GM12864 (cell line): ENCODE measurements at regions not wholly inside any gene's neighbourhood (a gene's known extent, or its start where the extent isn't known, plus 50 kb on each side); places are given as distances from the start of the nearest gene placed in this dataset.

Source experiments
- DNase-seq: peaks from one replicate; pipeline ENCODE4 v3.0.0-alpha.2; 2011; ENCODE audit warnings: low read depth
- H3K4me3 ChIP-seq: 2 replicates; pipeline ENCODE4 v1.5.1; 2011; ENCODE audit warnings: mild to moderate bottlenecking, low read depth, low read length, control low read depth
- TF ChIP-seq, protein P1 (sequence below): IDR thresholded peaks from 2 replicates; pipeline ENCODE4 v1.5.1; 2011; ENCODE audit warnings: low read depth, mild to moderate bottlenecking, moderate library complexity, low read length, control low read depth, inconsistent platforms; ENCODE audit errors: missing control alignments

DNA sequence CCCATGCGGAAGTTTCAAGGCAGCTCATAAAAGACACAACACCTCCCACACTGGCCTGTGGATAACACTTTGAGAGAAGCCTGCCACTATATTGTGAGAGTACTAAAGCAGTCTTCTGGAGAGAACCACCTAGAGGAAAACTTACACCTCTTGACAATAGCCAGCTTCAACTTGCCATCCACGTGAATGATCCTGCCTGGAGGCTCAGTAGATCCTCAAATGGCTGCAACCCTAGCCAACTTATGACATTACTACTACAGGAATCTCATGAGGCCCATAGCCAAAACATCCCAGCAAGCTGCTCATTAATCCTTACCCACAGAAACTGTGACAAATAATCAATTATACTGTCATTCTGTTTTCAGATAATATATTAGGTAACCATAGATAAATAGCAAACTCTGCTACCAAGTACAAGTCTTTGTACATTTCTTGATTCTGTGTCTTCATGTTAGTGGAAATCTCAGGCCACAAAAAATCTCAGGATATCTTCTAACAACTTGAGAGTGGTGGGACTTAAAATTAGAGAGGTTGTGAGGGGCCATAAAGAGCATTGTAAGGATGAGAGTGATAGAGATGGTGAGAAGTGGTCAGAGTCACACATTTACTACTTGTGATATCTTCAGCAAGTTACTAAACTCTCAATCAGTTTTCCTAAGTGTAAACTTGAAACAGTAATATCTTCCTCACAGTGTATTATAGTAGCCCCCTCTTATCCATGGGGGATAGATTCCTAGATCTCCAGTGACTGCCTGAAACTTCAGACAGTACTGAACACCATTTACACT, 368.0 kb downstream of the C12orf50 start:
- no peak overlapping the region for H3K4me3 ChIP-seq
- TF ChIP-seq, protein P1, sequence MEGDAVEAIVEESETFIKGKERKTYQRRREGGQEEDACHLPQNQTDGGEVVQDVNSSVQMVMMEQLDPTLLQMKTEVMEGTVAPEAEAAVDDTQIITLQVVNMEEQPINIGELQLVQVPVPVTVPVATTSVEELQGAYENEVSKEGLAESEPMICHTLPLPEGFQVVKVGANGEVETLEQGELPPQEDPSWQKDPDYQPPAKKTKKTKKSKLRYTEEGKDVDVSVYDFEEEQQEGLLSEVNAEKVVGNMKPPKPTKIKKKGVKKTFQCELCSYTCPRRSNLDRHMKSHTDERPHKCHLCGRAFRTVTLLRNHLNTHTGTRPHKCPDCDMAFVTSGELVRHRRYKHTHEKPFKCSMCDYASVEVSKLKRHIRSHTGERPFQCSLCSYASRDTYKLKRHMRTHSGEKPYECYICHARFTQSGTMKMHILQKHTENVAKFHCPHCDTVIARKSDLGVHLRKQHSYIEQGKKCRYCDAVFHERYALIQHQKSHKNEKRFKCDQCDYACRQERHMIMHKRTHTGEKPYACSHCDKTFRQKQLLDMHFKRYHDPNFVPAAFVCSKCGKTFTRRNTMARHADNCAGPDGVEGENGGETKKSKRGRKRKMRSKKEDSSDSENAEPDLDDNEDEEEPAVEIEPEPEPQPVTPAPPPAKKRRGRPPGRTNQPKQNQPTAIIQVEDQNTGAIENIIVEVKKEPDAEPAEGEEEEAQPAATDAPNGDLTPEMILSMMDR: no peak
- no peak for DNase-seq

DNA sequence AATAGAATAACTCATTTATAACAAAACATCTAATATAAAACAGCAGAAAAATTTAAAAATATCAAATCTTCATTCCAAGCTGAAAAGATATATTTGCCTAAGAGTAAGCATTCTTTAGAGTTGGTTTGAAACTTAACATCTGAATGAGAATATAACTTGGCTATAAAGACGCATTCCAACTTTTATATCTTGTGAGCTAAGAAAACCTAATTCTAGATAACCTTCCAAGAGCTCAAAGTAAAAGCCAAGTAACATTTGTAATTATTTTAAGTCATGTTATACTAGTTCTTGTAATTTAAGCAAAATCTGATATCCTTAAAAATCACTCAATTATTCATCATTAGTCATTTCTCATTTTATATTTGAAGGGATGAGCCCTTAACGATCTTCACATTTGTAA, 368.9 kb downstream of the C12orf50 start:
- H3K4me3 ChIP-seq: no peak overlapping the region
- no peak for DNase-seq
- TF ChIP-seq, protein P1: no peak

DNA sequence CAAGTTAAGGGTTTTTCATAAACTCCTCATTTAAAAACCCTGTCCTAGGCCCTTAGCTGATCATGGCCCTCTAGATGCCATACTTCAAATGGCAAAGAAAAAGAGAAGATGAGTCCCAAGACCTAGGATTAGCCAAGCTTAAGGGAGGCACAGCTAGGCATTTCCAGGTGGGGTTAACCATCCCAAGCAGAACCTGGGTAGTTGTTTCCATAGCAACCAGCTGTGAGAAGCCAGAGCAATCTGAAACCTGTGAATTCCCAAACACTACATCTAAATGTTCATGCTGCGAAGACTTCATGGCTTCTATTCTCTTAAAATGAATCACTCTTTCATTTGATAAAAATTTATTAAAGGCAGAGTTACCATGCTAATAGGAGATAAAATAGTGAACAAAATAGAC, 372.9 kb downstream of the C12orf50 start:
- TF ChIP-seq, protein P1: no peak

DNA sequence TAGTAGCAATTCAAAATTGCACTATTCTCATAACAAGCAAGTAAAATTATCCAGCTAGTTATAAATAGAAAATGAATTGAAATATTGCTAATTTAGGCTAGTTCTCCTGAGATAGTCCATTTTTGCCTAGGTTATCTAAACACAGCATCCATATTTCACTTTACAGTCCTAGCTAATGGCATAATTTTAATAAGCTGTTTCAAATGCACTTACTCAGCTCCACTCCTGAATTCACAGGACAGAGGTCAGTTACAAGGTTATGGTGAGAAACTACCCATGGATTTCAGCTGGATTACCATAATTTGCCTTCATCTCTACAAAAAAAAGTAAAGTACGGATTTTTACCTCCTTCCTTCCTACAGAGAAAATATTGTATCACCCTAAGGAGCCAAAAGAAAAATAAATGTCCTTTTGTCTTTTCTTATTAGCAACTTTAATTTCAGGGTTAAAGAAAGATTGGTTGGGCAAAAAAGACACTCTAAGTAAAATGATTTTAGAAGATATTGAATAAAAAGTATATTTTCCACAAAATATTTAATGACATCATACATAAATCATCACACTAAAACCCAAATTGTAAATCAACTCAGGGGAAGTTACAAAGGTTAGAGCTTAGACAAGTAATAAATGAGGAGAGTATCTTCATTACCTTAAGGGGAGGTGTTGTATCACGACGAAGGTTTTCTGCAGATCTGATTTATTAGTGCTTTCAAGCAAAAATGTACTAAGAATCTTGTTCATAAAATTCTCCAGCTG, 377.4 kb downstream of the C12orf50 start:
- TF ChIP-seq, protein P1: no peak
- no peak overlapping the region for H3K4me3 ChIP-seq
- DNase-seq: no peak

More for the DNA sequence above, 372.9 kb downstream of the C12orf50 start:
- H3K4me3 ChIP-seq: no peak overlapping the region
- DNase-seq: no peak

DNA sequence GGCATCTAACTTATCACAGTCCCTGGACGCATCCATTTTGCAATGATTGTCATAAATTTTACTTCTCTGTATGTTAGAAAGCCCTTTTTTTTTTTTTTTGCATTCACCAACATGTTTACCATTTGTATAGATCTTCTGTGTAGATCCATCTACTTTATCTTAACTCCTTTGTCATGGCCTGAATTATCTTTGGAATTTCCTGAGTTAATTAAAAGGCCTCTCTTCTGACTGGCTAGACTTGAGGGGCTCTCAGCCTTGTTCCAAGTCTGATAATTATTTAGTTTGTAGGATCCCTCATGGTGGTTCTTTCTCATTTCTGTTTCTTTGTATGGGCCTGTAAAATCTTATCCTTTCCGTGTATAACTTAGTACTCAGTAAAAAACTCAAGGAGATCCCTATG, 387.0 kb downstream of the C12orf50 start:
- H3K4me3 ChIP-seq: no peak overlapping the region
- DNase-seq: no peak
- TF ChIP-seq, protein P1: no peak

DNA sequence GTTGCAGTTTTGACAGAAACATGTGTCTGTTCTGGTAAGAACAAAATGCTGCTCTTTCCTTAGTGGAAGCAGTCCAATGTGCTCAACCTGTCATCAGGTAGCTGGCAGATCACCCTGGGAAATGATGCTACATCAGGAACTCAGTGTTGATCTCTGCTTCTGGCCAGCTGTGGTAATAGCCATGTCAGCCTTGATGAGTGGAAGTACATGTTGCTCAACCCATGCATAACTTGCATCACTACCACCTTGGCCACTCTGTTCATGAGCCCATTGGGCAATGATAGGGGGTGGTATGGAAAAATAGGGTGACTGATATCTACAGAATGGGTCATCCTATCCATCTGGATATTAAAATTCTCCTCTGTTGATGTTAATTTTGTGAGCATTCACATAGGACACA, 411.0 kb downstream of the C12orf50 start:
- TF ChIP-seq, protein P1: no peak
- no peak overlapping the region for H3K4me3 ChIP-seq
- no peak for DNase-seq
